Type B pancreatic cell (in vitro differentiated cells): ENCODE measurements at regions not wholly inside any gene's neighbourhood (a gene's known extent, or its start where the extent isn't known, plus 50 kb on each side); places are given as distances from the start of the nearest gene placed in this dataset.

Experiments
- DNase-seq: peaks from one replicate; pipeline ENCODE4 v3.0.0; 2021; ENCODE audit warnings: mixed read lengths; ENCODE audit not compliant: unreplicated experiment; ENCODE audit errors: extremely low spot score
- H3K27ac Mint-ChIP-seq: 2 replicates; pipeline ENCODE4 v1.8.0; 2021; ENCODE audit warnings: mild to moderate bottlenecking, mixed read lengths
- H3K27me3 Mint-ChIP-seq: 2 replicates; pipeline ENCODE4 v1.8.0; 2021; ENCODE audit warnings: mixed read lengths
- H3K36me3 Mint-ChIP-seq: 2 replicates; pipeline ENCODE4 v1.8.0; 2021; ENCODE audit warnings: mixed read lengths
- H3K4me1 Mint-ChIP-seq: one replicate; pipeline ENCODE4 v1.8.0; 2021; ENCODE audit warnings: mixed read lengths; ENCODE audit not compliant: unreplicated experiment
- H3K4me3 Mint-ChIP-seq: 2 replicates; pipeline ENCODE4 v1.8.0; 2021; ENCODE audit warnings: mild to moderate bottlenecking, mixed read lengths
- H3K9me3 Mint-ChIP-seq: 2 replicates; pipeline ENCODE4 v1.8.0; 2021; ENCODE audit warnings: mixed read lengths
- CTCF ChIP-seq: fragments of 200-600 bp; sonication (generic); conservative IDR thresholded peaks from 2 replicates; pipeline ENCODE4 v1.5.0; 2021; ENCODE audit warnings: antibody characterized with exemption, mild to moderate bottlenecking

DNA sequence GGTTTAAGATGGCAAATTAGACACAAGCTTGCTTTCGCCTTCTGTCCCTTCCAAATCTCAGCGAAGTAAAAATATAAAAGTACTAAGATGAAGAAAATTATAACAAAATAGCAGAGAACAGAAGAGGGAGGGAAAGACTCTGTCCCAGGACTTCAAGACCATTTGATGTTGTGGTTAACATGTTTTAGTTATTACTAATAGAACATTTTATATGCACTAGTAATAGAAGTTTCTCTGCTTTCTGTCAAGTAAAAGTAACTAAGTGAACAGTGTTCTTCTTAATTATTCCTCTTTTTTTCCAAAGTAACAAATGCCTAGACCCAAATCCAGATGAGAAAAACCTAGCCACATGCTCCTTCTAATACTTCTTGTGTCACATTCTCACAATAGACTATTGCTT is 85.1 kb upstream of the DAAM1 start:
- no peaks in the 10 kb centered on the region for H3K36me3 Mint-ChIP-seq
- peaks cover 6% of the 10 kb centered on the region for H3K9me3 Mint-ChIP-seq
- no peaks in the 10 kb centered on the region for H3K27me3 Mint-ChIP-seq
- TF ChIP-seq CTCF, result no peak
- H3K27ac Mint-ChIP-seq, result no peak overlapping the region
- no peak for DNase-seq
- peaks cover 5% of the 10 kb centered on the region for H3K4me1 Mint-ChIP-seq
- H3K4me3 Mint-ChIP-seq, result no peak overlapping the region

GRCh38 chr14:59107819-59108218 is 80.6 kb upstream of the DAAM1 start:
- no peaks in the 10 kb centered on the region for H3K27me3 Mint-ChIP-seq
- H3K27ac Mint-ChIP-seq, result no peak overlapping the region
- no peak for TF ChIP-seq CTCF
- H3K4me1 Mint-ChIP-seq, result no peaks in the 10 kb centered on the region
- no peak for DNase-seq
- H3K9me3 Mint-ChIP-seq, result peaks cover 18% of the 10 kb centered on the region
- no peak overlapping the region for H3K4me3 Mint-ChIP-seq
- H3K36me3 Mint-ChIP-seq, result no peaks in the 10 kb centered on the region

DNA sequence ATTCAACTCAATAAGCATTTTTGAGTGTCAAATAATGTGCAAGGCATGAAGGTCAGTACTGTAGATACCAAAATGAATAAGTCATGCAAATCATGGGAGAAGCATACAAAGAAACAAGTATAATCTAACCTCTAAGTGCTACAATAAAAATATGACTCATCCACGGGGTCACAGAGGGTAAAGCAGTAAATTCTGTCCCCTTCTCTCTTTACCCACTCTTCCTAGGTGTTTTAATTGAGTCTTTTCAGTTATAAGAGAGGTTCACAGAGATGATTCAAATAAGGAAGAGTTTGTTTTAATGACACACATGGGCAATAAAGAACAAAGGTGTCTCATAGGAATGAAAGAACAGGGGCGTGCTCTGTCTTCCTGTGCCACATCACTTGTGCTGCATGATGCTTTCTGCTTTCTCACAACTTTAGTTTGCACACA is 71.5 kb upstream of the DAAM1 start:
- Mint-ChIP-seq H3K4me1 (no peaks in the 10 kb centered on the region), H3K27ac (no peak overlapping the region), H3K9me3 (peaks cover 8% of the 10 kb centered on the region), H3K4me3 (no peak overlapping the region), H3K36me3 (no peaks in the 10 kb centered on the region), H3K27me3 (peaks cover 13% of the 10 kb centered on the region)
- no peak for TF ChIP-seq CTCF
- no peak for DNase-seq

GRCh38 chr14:59117754-59118528 is 70.5 kb upstream of the DAAM1 start:
- DNase-seq, result no peak
- H3K4me1 Mint-ChIP-seq, result no peaks in the 10 kb centered on the region
- H3K36me3 Mint-ChIP-seq, result no peaks in the 10 kb centered on the region
- TF ChIP-seq CTCF, result no peak
- no peaks in the 10 kb centered on the region for H3K9me3 Mint-ChIP-seq
- H3K27ac Mint-ChIP-seq, result no peak overlapping the region
- peaks cover 13% of the 10 kb centered on the region for H3K27me3 Mint-ChIP-seq
- H3K4me3 Mint-ChIP-seq, result no peak overlapping the region

- TF ChIP-seq CTCF, result no peak
- Mint-ChIP-seq H3K36me3 (no peaks in the 10 kb centered on the region), H3K4me1 (no peaks in the 10 kb centered on the region), H3K4me3 (no peak overlapping the region), H3K27ac (no peak overlapping the region), H3K9me3 (no peaks in the 10 kb centered on the region), H3K27me3 (peaks cover 13% of the 10 kb centered on the region)
- DNase-seq, result no peak
Measured at GRCh38 chr14:59120921-59121320, 67.5 kb upstream of the DAAM1 start.
